Endothelial cell of umbilical vein (primary cell): ENCODE measurements at regions not wholly inside any gene's neighbourhood (a gene's known extent, or its start where the extent isn't known, plus 50 kb on each side); places are given as distances from the start of the nearest gene placed in this dataset.

Source experiments
- BruUV-seq: library from RNA; stranded (reverse); fragments of 400-500 nt; replicated peaks from 2 replicates; lab custom pipeline; 2021; lab: Mats Ljungman, UMichigan
- CTCF ChIA-PET: fragments of 300-600, 350-600 bp; sonication (Branson Sonifier 250); formaldehyde crosslinking; loops from one replicate; lab custom pipeline; 2021; ENCODE audit warnings: antibody characterized with exemption, inconsistent platforms; lab: Charles Lee
- POLR2A ChIA-PET: fragments of 300-600, 350-600 bp; sonication (Branson Sonifier 250); formaldehyde crosslinking; loops from one replicate; lab custom pipeline; 2021; ENCODE audit warnings: antibody characterized with exemption, inconsistent platforms; lab: Charles Lee
- DNase-seq: peaks from one replicate; pipeline ENCODE4 v3.0.0-alpha.2; 2011; ENCODE audit warnings: low read depth, low spot score
- FAIRE-seq: peaks from 2 replicates; lab custom pipeline; 2011; peaks lifted over from hg19 to GRCh38; lab: Jason Lieb, UNC
- H2AFZ ChIP-seq: 2 replicates; pipeline ENCODE4 v1.6.0; 2012; ENCODE audit warnings: low read depth, low read length, control low read depth, inconsistent platforms
- H3K27ac ChIP-seq: 2 replicates; pipeline ENCODE4 v1.5.1; 2011; ENCODE audit warnings: low read depth, mild to moderate bottlenecking, control low read depth, low read length, moderate library complexity; ENCODE audit not compliant: insufficient read depth
- H3K27me3 ChIP-seq, 2 experiments: 2 replicates each; pipeline versions ENCODE4 v1.6.0 to v1.6.1; 2011; ENCODE audit warnings: low read length in 2 of 2, mixed read lengths in 1 of 2; ENCODE audit not compliant: control insufficient read depth in 2 of 2, insufficient read depth in 2 of 2
- H3K36me3 ChIP-seq, 2 experiments: 2 replicates in 1 of 2; 3 replicates in 1 of 2; pipeline ENCODE4 v1.5.1; 2011; ENCODE audit warnings: low read length in 2 of 2, mild to moderate bottlenecking in 1 of 2, moderate library complexity in 1 of 2; ENCODE audit not compliant: control insufficient read depth in 2 of 2, insufficient read depth in 2 of 2; ENCODE audit errors: extremely low read depth in 1 of 2
- H3K4me1 ChIP-seq: 3 replicates; pipeline ENCODE4 v1.5.1; 2011; ENCODE audit warnings: mild to moderate bottlenecking, low read length; ENCODE audit not compliant: control insufficient read depth, insufficient read depth; ENCODE audit errors: extremely low read depth
- H3K4me2 ChIP-seq: 2 replicates; pipeline ENCODE4 v1.6.1; 2011; ENCODE audit warnings: low read length, control low read depth, mixed read lengths; ENCODE audit not compliant: insufficient read depth
- H3K4me3 ChIP-seq, 3 experiments: fragments of 200-600 bp in 1 of 3; sonication (generic), shearing (Covaris generic) in 1 of 3; replicated peaks in 1 of 3; 2 replicates each; pipeline ENCODE4 v1.5.1; 2011 to 2016; ENCODE audit warnings: control low read depth in 3 of 3, low read length in 3 of 3, mild to moderate bottlenecking in 2 of 3, inconsistent platforms in 1 of 3, low read depth in 1 of 3, moderate library complexity in 1 of 3; ENCODE audit not compliant: insufficient read depth in 1 of 3
- H3K79me2 ChIP-seq: 2 replicates; pipeline ENCODE4 v1.6.0; 2012; ENCODE audit warnings: low read length, inconsistent platforms; ENCODE audit not compliant: control insufficient read depth, insufficient read depth
- H3K9ac ChIP-seq: replicated peaks from 2 replicates; pipeline ENCODE3; 2011; ENCODE audit warnings: low read length, control low read depth; ENCODE audit not compliant: insufficient read depth; ENCODE audit errors: extremely low read depth
- H3K9me1 ChIP-seq: replicated peaks from 3 replicates; pipeline ENCODE4 v1.6.0; 2011; ENCODE audit warnings: mild to moderate bottlenecking, low read length; ENCODE audit not compliant: control insufficient read depth, insufficient read depth; ENCODE audit errors: extremely low read depth
- H3K9me3 ChIP-seq: replicated peaks from 2 replicates; pipeline ENCODE4 v1.5.1; 2012; ENCODE audit warnings: low read length, inconsistent platforms; ENCODE audit not compliant: control insufficient read depth, insufficient read depth
- H4K20me1 ChIP-seq: replicated peaks from 2 replicates; pipeline ENCODE3; 2011; ENCODE audit warnings: mild to moderate bottlenecking, low read length; ENCODE audit not compliant: control insufficient read depth, insufficient read depth; ENCODE audit errors: extremely low read depth
- EZH2 ChIP-seq: IDR thresholded peaks from 2 replicates; pipeline ENCODE4 v1.6.1; 2012; ENCODE audit warnings: borderline replicate concordance, low read depth, mild to moderate bottlenecking, moderate library complexity, low read length, inconsistent platforms; ENCODE audit not compliant: severe bottlenecking
- FOS ChIP-seq: IDR thresholded peaks from 2 replicates; pipeline ENCODE4 v1.6.1; 2011; ENCODE audit warnings: mild to moderate bottlenecking, low read length, moderate library complexity, borderline replicate concordance; ENCODE audit not compliant: insufficient read depth
- GATA2 ChIP-seq: IDR thresholded peaks from 2 replicates; pipeline ENCODE4 v1.7.0; 2011; ENCODE audit warnings: low read depth, mild to moderate bottlenecking, moderate library complexity, mixed read lengths, low read length; ENCODE audit not compliant: insufficient read length, insufficient read depth
- JUN ChIP-seq: IDR thresholded peaks from 2 replicates; pipeline ENCODE4 v1.6.1; 2011; ENCODE audit warnings: borderline replicate concordance, low read depth; ENCODE audit not compliant: insufficient read length, insufficient read depth
- MYC ChIP-seq: IDR thresholded peaks from one replicate; pipeline ENCODE4 v1.6.1; 2011; ENCODE audit warnings: mild to moderate bottlenecking, low read depth, low read length
- POLR2A ChIP-seq: IDR thresholded peaks from 2 replicates; pipeline ENCODE4 v1.6.1; 2012; ENCODE audit warnings: low read depth, mild to moderate bottlenecking, control low read depth, low read length
- POLR2AphosphoS5 ChIP-seq: IDR thresholded peaks from 2 replicates; pipeline ENCODE4 v1.6.1; 2012; ENCODE audit warnings: low read depth, mild to moderate bottlenecking, control low read depth, low read length, moderate library complexity; ENCODE audit not compliant: insufficient read depth
- dilution Hi-C: fragments of 300-500 bp; cut with MboI; formaldehyde crosslinking; loops from one replicate; pipeline ENCODE4 v1.15.0; 2019; ENCODE audit warnings: low sequenced_read_pairs; ENCODE audit not compliant: extremely low pct_ligation_motif_present
- intact Hi-C: fragments of 100-400 bp; cut with micrococcal nuclease; formaldehyde crosslinking; loops from one replicate; pipeline ENCODE4 v1.10.0; 2022
- TF ChIP-seq, protein P1 (sequence below), 2 donors: IDR thresholded peaks; 1 replicate in 1 of 2; 2 replicates in 1 of 2; pipeline ENCODE4 v1.5.1; 2011; ENCODE audit warnings: low read length in 2 of 2, mild to moderate bottlenecking in 2 of 2, moderate library complexity in 2 of 2, control low read depth in 1 of 2, inconsistent platforms in 1 of 2, low read depth in 1 of 2; ENCODE audit not compliant: insufficient read depth in 1 of 2; ENCODE audit errors: extremely low read depth in 1 of 2
- TF ChIP-seq, protein P2 (sequence below): IDR thresholded peaks from 2 replicates; pipeline ENCODE4 v1.6.1; 2011; ENCODE audit not compliant: insufficient read depth, insufficient read length

DNA sequence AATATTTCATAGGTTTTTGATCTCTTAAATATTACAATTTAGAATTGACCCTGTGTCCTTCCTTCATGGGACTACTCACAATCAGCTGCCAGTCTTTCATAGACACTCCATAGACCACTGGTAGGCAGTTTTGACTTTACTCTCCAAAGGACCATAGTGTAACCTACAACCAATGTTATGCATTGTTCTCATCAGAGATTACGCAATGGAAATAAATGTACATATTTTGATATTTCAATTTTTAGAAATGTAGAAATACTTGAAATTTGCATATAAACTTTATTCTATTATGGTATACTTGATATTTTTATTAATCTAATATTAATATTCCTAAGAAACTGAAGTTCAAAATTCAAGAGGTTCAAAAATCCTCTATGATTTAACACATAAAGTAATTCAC, 446.4 kb upstream of the KCND2 start:
- no peak overlapping the region for H3K4me2 ChIP-seq
- no peaks in the 10 kb centered on the region for H3K36me3 ChIP-seq
- no peaks in the 10 kb centered on the region for H3K27me3 ChIP-seq
- no peaks in the 10 kb centered on the region for H4K20me1 ChIP-seq
- no peak overlapping the region for H3K9ac ChIP-seq
- no peak overlapping the region for H2AFZ ChIP-seq
- no TSS peak for BruUV-seq
- no peaks in the 10 kb centered on the region for H3K79me2 ChIP-seq
- no peak for DNase-seq
- no peaks in the 10 kb centered on the region for H3K4me1 ChIP-seq
- no peaks in the 10 kb centered on the region for H3K9me1 ChIP-seq
- H3K9me3 ChIP-seq: no peaks in the 10 kb centered on the region
- dilution Hi-C loops: no loop called here
- POLR2A ChIA-PET: no interaction called here
- no peak overlapping the region for H3K4me3 ChIP-seq
- intact Hi-C loops: no loop called here
- no peak for FAIRE-seq
- H3K27ac ChIP-seq: no peak overlapping the region
- TF ChIP-seq FOS: no peak
- TF ChIP-seq, protein P1, sequence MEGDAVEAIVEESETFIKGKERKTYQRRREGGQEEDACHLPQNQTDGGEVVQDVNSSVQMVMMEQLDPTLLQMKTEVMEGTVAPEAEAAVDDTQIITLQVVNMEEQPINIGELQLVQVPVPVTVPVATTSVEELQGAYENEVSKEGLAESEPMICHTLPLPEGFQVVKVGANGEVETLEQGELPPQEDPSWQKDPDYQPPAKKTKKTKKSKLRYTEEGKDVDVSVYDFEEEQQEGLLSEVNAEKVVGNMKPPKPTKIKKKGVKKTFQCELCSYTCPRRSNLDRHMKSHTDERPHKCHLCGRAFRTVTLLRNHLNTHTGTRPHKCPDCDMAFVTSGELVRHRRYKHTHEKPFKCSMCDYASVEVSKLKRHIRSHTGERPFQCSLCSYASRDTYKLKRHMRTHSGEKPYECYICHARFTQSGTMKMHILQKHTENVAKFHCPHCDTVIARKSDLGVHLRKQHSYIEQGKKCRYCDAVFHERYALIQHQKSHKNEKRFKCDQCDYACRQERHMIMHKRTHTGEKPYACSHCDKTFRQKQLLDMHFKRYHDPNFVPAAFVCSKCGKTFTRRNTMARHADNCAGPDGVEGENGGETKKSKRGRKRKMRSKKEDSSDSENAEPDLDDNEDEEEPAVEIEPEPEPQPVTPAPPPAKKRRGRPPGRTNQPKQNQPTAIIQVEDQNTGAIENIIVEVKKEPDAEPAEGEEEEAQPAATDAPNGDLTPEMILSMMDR (IDR thresholded peaks at IDR 0.05; ENCODE audit: extremely low read depth in 1 of 2, insufficient read depth in 1 of 2, low read depth in 1 of 2, low read length in 2 of 2): no peak
- TF ChIP-seq, protein P2, sequence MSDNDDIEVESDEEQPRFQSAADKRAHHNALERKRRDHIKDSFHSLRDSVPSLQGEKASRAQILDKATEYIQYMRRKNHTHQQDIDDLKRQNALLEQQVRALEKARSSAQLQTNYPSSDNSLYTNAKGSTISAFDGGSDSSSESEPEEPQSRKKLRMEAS: no peak
- CTCF ChIA-PET: no interaction called here

DNA sequence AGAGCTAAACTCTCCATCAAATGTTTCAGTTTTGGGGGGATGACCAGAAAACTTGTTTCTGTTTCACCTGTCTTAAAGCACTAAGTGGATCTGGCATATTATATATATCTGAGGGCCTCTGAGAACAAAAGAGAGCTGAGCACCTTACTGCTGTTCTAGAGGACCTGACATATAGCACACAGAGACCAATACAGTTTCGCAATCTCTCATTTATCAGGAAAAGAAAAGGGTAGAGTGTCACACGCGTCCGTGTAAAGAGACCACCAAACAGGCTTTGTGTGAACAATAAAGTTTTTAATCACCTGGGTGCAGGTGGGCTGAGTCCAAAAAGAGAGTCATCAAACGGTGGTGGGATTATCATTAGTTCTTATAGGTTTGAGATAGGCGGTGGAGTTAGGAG, 434.5 kb upstream of the KCND2 start:
- dilution Hi-C loops: no loop called here
- Histone ChIP-seq H3K9me1 (no peaks in the 10 kb centered on the region), H3K27ac (no peak overlapping the region), H3K4me1 (no peaks in the 10 kb centered on the region), H3K9ac (no peak overlapping the region), H3K27me3 (no peaks in the 10 kb centered on the region), H3K9me3 (no peaks in the 10 kb centered on the region), H4K20me1 (no peaks in the 10 kb centered on the region), H2AFZ (no peak overlapping the region), H3K4me3 (no peak overlapping the region), H3K79me2 (no peaks in the 10 kb centered on the region), H3K4me2 (no peak overlapping the region), H3K36me3 (no peaks in the 10 kb centered on the region)
- DNase-seq (no peak), FAIRE-seq (no peak)
- TF ChIP-seq MYC (no peak), EZH2 (no peak), GATA2 (no peak), POLR2A (no peak), JUN (no peak), FOS (no peak), POLR2AphosphoS5 (no peak)
- TF ChIP-seq, protein P1 (IDR thresholded peaks at IDR 0.05; ENCODE audit: extremely low read depth in 1 of 2, insufficient read depth in 1 of 2, low read depth in 1 of 2, low read length in 2 of 2): no peak
- TF ChIP-seq, protein P2: no peak
- intact Hi-C loops: no loop called here
- CTCF ChIA-PET: no interaction called here
- POLR2A ChIA-PET: no interaction called here
- no TSS peak for BruUV-seq
